ENCODE measurements at regions not wholly inside any gene's neighbourhood (a gene's known extent, or its start where the extent isn't known, plus 50 kb on each side); places are given as distances from the start of the nearest gene placed in this dataset.

DNA sequence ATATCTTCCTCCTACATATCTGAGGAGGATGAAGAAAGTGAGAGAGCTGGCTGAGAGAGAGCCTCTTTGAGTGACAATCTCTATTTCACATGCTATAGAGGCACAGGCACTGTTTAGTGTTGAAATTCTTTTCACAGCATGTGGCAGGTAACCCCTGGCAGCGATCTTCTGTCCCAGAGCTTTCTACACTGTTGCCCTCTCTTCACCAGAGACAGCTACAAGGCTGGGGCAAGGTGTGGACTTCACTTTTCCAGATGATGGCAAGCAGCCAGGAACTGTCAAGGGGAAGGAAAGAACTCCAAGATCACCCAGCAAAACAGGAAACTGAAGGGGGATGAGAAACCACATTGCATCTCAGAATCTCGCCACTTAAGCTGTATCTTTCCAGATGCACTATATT lies 205.2 kb downstream of the CAAP1 start:
- no peak overlapping the region for H3K27ac ChIP-seq
- H3K9me3 ChIP-seq, result no peaks in the 10 kb centered on the region
- intact Hi-C loops (cut with DNase I), result no loop called here
- H3K27me3 ChIP-seq, result no peaks in the 10 kb centered on the region
- TF ChIP-seq, protein P1, sequence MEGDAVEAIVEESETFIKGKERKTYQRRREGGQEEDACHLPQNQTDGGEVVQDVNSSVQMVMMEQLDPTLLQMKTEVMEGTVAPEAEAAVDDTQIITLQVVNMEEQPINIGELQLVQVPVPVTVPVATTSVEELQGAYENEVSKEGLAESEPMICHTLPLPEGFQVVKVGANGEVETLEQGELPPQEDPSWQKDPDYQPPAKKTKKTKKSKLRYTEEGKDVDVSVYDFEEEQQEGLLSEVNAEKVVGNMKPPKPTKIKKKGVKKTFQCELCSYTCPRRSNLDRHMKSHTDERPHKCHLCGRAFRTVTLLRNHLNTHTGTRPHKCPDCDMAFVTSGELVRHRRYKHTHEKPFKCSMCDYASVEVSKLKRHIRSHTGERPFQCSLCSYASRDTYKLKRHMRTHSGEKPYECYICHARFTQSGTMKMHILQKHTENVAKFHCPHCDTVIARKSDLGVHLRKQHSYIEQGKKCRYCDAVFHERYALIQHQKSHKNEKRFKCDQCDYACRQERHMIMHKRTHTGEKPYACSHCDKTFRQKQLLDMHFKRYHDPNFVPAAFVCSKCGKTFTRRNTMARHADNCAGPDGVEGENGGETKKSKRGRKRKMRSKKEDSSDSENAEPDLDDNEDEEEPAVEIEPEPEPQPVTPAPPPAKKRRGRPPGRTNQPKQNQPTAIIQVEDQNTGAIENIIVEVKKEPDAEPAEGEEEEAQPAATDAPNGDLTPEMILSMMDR (IDR thresholded peaks at IDR 0.05), result no peak
- no peak for TF ChIP-seq POLR2A (IDR thresholded peaks at IDR 0.05)
- H3K4me3 ChIP-seq, result no peak overlapping the region
- no peaks in the 10 kb centered on the region for H3K36me3 ChIP-seq (replicated peaks in 1 of 2; ENCODE audit: insufficient read depth in 1 of 2, low read depth in 2 of 2)
- ATAC-seq (no peak), DNase-seq (no peak)
- 32 to 35% methylated on average over 2 of the region's 2 CpGs for WGBS, 2 donors
- H3K4me1 ChIP-seq, result no peaks in the 10 kb centered on the region

DNA sequence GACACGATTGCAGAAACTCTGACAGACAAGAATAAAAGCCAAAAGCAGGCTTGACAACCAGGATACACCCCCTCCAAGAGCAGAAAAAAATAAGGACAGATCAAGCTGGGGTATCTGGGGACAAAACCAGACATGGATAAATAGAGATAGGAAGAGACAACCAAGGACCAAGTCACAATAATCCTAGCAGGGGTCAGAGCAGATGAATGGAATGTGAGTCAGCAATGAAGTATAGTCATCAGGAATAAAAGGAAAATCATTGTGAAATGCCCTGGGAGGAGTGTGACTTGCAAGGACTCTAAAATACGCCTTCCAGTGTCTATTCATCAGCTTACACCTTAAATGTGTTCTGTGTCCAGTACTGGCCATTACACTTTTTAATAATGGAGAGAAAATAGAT lies 206.8 kb downstream of the CAAP1 start:
- Histone ChIP-seq H3K27me3 (no peaks in the 10 kb centered on the region), H3K4me3 (no peak overlapping the region), H3K27ac (no peak overlapping the region), H3K9me3 (no peaks in the 10 kb centered on the region), H3K36me3 (replicated peaks in 1 of 2; ENCODE audit: insufficient read depth in 1 of 2, low read depth in 2 of 2) (no peaks in the 10 kb centered on the region), H3K4me1 (no peaks in the 10 kb centered on the region)
- TF ChIP-seq, protein P1 (IDR thresholded peaks at IDR 0.05), result no peak
- TF ChIP-seq POLR2A (IDR thresholded peaks at IDR 0.05), result no peak
- WGBS, 2 donors, result 65 to 79% methylated on average over 2 of the region's 2 CpGs
- intact Hi-C loops (cut with DNase I), result no loop called here
- no peak for DNase-seq
- ATAC-seq, result no peak

DNA sequence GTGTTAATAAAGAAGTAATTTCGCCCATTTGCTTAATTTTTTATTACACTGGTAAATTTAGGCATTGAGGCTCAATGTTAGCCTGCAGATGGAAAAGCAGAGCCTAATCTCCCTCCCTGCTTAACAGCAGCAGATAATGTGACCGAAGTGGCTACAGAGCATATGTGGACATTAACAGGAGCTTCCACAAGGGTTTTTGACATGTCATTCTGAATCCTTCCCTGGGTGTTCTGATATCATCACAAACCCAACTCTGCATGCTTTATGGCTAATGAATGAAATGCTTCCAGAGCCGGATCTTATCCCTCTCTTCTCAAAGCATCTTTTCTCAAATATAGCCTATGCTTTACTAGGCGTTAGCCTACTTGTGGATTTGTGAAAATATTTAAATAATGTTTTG lies 208.6 kb downstream of the CAAP1 start:
- TF ChIP-seq POLR2A (IDR thresholded peaks at IDR 0.05), result no peak
- TF ChIP-seq, protein P1 (IDR thresholded peaks at IDR 0.05), result no peak
- DNase-seq, result no peak
- Histone ChIP-seq H3K36me3 (replicated peaks in 1 of 2; ENCODE audit: insufficient read depth in 1 of 2, low read depth in 2 of 2) (no peaks in the 10 kb centered on the region), H3K9me3 (no peaks in the 10 kb centered on the region), H3K27me3 (no peaks in the 10 kb centered on the region), H3K4me1 (no peaks in the 10 kb centered on the region), H3K27ac (no peak overlapping the region), H3K4me3 (no peak overlapping the region)
- WGBS, 2 donors, result 62 to 72% methylated on average over 4 of the region's 4 CpGs
- no peak for ATAC-seq
- intact Hi-C loops (cut with DNase I), result no loop called here

DNA sequence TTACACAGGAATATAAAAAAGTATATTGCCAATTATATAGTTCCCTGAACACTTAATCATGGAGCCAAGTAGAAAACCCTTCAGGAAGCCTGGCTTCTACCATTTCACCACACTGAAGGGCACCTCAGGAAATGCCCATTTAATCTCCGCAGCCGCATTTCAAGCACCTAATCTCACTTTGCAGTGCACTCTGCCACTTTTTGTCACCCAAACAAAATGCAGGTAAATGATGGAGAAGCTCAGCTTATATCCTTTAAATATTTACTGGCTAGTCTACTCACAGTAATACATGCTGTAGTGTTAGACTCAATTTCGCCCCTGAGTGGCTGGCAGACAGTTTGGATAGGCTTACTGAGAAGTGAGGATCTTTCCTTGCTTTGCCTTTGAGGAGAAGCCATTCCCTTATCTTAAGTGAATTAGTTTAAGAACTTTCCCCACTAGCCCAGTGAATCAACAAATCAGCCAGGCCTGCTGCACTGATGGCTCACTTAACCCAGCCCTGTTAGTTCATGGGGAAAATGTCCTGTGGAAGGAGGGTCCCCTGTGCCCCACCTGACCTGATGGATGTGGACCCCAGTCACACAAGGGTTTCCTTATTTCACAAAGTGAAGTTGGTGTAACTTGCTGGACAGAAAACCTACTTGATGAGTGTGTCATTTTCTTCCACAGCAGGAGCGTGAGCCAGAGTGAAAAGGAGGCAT lies 209.7 kb downstream of the CAAP1 start:
- Histone ChIP-seq H3K27ac (no peak overlapping the region), H3K9me3 (no peaks in the 10 kb centered on the region), H3K4me3 (no peak overlapping the region), H3K36me3 (replicated peaks in 1 of 2; ENCODE audit: insufficient read depth in 1 of 2, low read depth in 2 of 2) (no peaks in the 10 kb centered on the region), H3K27me3 (no peaks in the 10 kb centered on the region), H3K4me1 (no peaks in the 10 kb centered on the region)
- WGBS, 2 donors, result 65 to 87% methylated on average over 4 of the region's 4 CpGs
- intact Hi-C loops (cut with DNase I), result no loop called here
- no peak for ATAC-seq
- no peak for DNase-seq
- TF ChIP-seq, protein P1 (IDR thresholded peaks at IDR 0.05), result no peak
- no peak for TF ChIP-seq POLR2A (IDR thresholded peaks at IDR 0.05)

DNA sequence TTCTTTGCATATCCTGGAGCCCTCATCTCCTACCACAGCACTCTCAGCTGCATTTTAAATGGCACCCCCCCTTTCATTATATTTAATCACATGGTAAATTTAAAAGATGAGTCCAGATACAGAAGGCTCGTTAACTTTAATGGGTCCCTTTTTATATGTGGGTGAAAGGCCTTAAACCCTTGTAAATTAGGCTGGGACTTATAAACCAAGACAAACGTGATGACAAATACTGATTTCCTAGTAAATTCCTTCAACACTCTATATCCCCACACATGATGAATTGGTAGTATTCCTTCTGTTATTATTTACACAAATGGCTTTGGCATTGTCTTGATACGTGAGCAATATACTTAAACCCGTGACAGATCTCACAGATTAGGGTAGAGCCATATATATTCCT lies 210.6 kb downstream of the CAAP1 start:
- Histone ChIP-seq H3K9me3 (no peaks in the 10 kb centered on the region), H3K27me3 (no peaks in the 10 kb centered on the region), H3K36me3 (replicated peaks in 1 of 2; ENCODE audit: insufficient read depth in 1 of 2, low read depth in 2 of 2) (no peaks in the 10 kb centered on the region), H3K4me3 (no peak overlapping the region), H3K27ac (no peak overlapping the region), H3K4me1 (no peaks in the 10 kb centered on the region)
- no peak for ATAC-seq
- 72% methylated on average over 4 of the region's 4 CpGs for WGBS, 2 donors
- no peak for DNase-seq
- TF ChIP-seq, protein P1 (IDR thresholded peaks at IDR 0.05), result no peak
- TF ChIP-seq POLR2A (IDR thresholded peaks at IDR 0.05), result no peak
- intact Hi-C loops (cut with DNase I), result no loop called here

Data from body of pancreas (tissue), 4 donors.